GM21529 (cell line): ENCODE measurements at regions not wholly inside any gene's neighbourhood (a gene's known extent, or its start where the extent isn't known, plus 50 kb on each side); places are given as distances from the start of the nearest gene placed in this dataset.
"Not testable (repeated sequence)": the region's sequence is repeated elsewhere in the genome, so short reads cannot be mapped to it uniquely, and the experiment has no call there.

Experiments
- ATAC-seq: cut with Tn5 transposase; IDR thresholded peaks from one replicate; pipeline ENCODE4 v1.9.1; 2021; ENCODE audit not compliant: unreplicated experiment

- ATAC-seq, result no peak
Observed at GRCh38 chr18:40120796-40121391, 1834.1 kb upstream of the PIK3C3 start.

- ATAC-seq, result no peak
Observed at GRCh38 chr18:40120356-40120755, 1834.7 kb upstream of the PIK3C3 start.

- not testable (repeated sequence) for ATAC-seq
Observed at GRCh38 chr18:40119581-40119980, 1835.5 kb upstream of the PIK3C3 start.

- no peak for ATAC-seq
Observed at GRCh38 chr18:40110455-40110854, 1844.6 kb upstream of the PIK3C3 start.

- no peak for ATAC-seq
Observed at GRCh38 chr18:40109252-40110049, 1845.6 kb upstream of the PIK3C3 start.

- no peak for ATAC-seq
Observed at GRCh38 chr18:40108596-40108995, 1846.4 kb upstream of the PIK3C3 start.

- no peak for ATAC-seq
Observed at GRCh38 chr18:40102903-40103302, 1852.1 kb upstream of the PIK3C3 start.

GRCh38 chr18:40099641-40100040 is 1855.4 kb upstream of the PIK3C3 start:
- no peak for ATAC-seq

GRCh38 chr18:40096675-40097074 is 1858.4 kb upstream of the PIK3C3 start:
- ATAC-seq, result no peak

GRCh38 chr18:40094441-40094840 is 1860.6 kb upstream of the PIK3C3 start:
- ATAC-seq, result no peak

- no peak for ATAC-seq
Observed at GRCh38 chr18:40088130-40088529, 1866.9 kb upstream of the PIK3C3 start.

- ATAC-seq, result no peak
Observed at GRCh38 chr18:40079786-40080185, 1875.2 kb upstream of the PIK3C3 start.

- ATAC-seq, result no peak
Observed at GRCh38 chr18:40075616-40076015, 1879.4 kb upstream of the PIK3C3 start.

GRCh38 chr18:40072761-40073160 is 1882.3 kb upstream of the PIK3C3 start:
- ATAC-seq, result no peak

- ATAC-seq, result no peak
Observed at GRCh38 chr18:40066368-40066767, 1888.7 kb upstream of the PIK3C3 start.

GRCh38 chr18:40063488-40063887 is 1891.5 kb upstream of the PIK3C3 start:
- no peak for ATAC-seq

GRCh38 chr18:40061086-40061485 is 1893.9 kb upstream of the PIK3C3 start:
- ATAC-seq, result no peak

GRCh38 chr18:40060562-40060961 is 1894.5 kb upstream of the PIK3C3 start:
- ATAC-seq, result no peak

- ATAC-seq, result no peak
Observed at GRCh38 chr18:40058811-40059570, 1896.0 kb upstream of the PIK3C3 start.

- no peak for ATAC-seq
Observed at GRCh38 chr18:40056079-40056692, 1898.8 kb upstream of the PIK3C3 start.

- no peak for ATAC-seq
Observed at GRCh38 chr18:40055262-40055661, 1899.8 kb upstream of the PIK3C3 start.
